ENCODE measurements at regions not wholly inside any gene's neighbourhood (a gene's known extent, or its start where the extent isn't known, plus 50 kb on each side); places are given as distances from the start of the nearest gene placed in this dataset.

GRCh38 chr12:108055141-108055540 is 73.9 kb upstream of the WSCD2 start:
- TF ChIP-seq CTCF (IDR thresholded peaks at IDR 0.05) = no peak
- no peak for TF ChIP-seq POLR2A (IDR thresholded peaks at IDR 0.05)
